Esophagus squamous epithelium (tissue), 5 donors: ENCODE measurements at regions not wholly inside any gene's neighbourhood (a gene's known extent, or its start where the extent isn't known, plus 50 kb on each side); places are given as distances from the start of the nearest gene placed in this dataset.

Source experiments
- DNase-seq: peaks from one replicate; lab custom pipeline; 2025; lab: John Stamatoyannopoulos, UW
- H3K27ac ChIP-seq, 4 donors: fragments of 200-600 bp; sonication (generic); one replicate each; pipeline ENCODE4 v1.5.1; 2016 to 2019; ENCODE audit warnings: mild to moderate bottlenecking in 1 of 4
- H3K27me3 ChIP-seq, 4 donors: fragments of 200-600 bp; sonication (generic); 1 replicate in 3 of 4; 2 replicates in 1 of 4; pipeline versions ENCODE4 v1.5.1 to v1.6.0; 2017 to 2021; ENCODE audit warnings: antibody characterized with exemption in 1 of 4
- H3K36me3 ChIP-seq, 3 donors: fragments of 200-600 bp; sonication (generic); one replicate each; pipeline ENCODE4 v1.5.1; 2016 to 2019
- H3K4me1 ChIP-seq, 3 donors: fragments of 200-600 bp; sonication (generic); one replicate each; pipeline ENCODE4 v1.5.1; 2017 to 2019
- H3K4me3 ChIP-seq, 4 donors: fragments of 200-600 bp; sonication (generic); 1 replicate in 3 of 4; 2 replicates in 1 of 4; pipeline ENCODE4 v1.5.1; 2016 to 2019; ENCODE audit warnings: mild to moderate bottlenecking in 2 of 4, moderate library complexity in 1 of 4
- H3K9me3 ChIP-seq, 3 donors: fragments of 200-600 bp; sonication (generic); one replicate each; pipeline ENCODE4 v1.5.1; 2016 to 2019
- CTCF ChIP-seq, 6 experiments: fragments of 450-650 bp in 4 of 6; fragments of 200-600 bp in 2 of 6; sonication (generic) in 2 of 6; IDR thresholded peaks; one replicate each; pipeline ENCODE4 v1.5.1; 2016 to 2019; ENCODE audit warnings: antibody characterized with exemption in 6 of 6, mild to moderate bottlenecking in 4 of 6, moderate library complexity in 4 of 6
- POLR2A ChIP-seq, 4 donors: fragments of 450-650 bp; IDR thresholded peaks; one replicate each; pipeline ENCODE4 v1.6.1; 2017; ENCODE audit warnings: antibody characterized with exemption in 4 of 4, mild to moderate bottlenecking in 4 of 4, moderate library complexity in 3 of 4
- WGBS, 2 donors: methylation state at CpG; one replicate each; pipeline ENCODE4 v1.1.5; 2018; 5-methylcytosine and 5-hydroxymethylcytosine counted together
- intact Hi-C: fragments of 100-400 bp; cut with DNase I; formaldehyde crosslinking; loops from one replicate; pipeline ENCODE4 v1.15.0; 2022
- donor health status: DM: yes; HTN: yes; CAD: no.

DNA sequence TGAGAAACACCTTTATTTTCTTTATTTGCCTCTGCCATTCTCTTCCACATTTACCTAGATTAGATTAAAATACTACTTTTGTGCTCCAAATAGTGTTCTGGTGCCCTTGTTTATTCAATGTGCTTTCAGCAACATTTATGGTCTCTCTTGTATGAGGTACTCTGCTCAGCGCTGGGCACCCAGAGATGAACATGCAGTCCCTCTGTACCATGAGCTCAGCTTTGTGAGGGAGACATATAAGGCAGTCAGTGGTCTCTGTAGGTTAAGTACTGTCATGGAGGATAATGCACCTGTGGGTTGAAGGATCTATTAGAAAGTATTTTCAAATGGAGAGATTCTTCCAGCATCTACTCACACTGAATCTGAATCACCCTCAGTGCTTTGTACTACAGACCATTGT, 176.5 kb downstream of the TAF11L14 start:
- DNase-seq = no peak
- TF ChIP-seq POLR2A (IDR thresholded peaks at IDR 0.05) = no peak
- no peak for TF ChIP-seq CTCF (IDR thresholded peaks at IDR 0.05)
- H3K4me1 ChIP-seq = peaks cover 0 to 4% (median 0%) of the 10 kb centered on the region in 3 donors
- no peak overlapping the region for H3K4me3 ChIP-seq
- H3K27ac ChIP-seq = no peak overlapping the region
- H3K36me3 ChIP-seq = no peaks in the 10 kb centered on the region
- no peaks in the 10 kb centered on the region for H3K9me3 ChIP-seq
- H3K27me3 ChIP-seq = no peaks in the 10 kb centered on the region
- WGBS, 2 donors = 83 to 100% methylated on average over 1 of the region's 1 CpG
- intact Hi-C loops = no loop called here

DNA sequence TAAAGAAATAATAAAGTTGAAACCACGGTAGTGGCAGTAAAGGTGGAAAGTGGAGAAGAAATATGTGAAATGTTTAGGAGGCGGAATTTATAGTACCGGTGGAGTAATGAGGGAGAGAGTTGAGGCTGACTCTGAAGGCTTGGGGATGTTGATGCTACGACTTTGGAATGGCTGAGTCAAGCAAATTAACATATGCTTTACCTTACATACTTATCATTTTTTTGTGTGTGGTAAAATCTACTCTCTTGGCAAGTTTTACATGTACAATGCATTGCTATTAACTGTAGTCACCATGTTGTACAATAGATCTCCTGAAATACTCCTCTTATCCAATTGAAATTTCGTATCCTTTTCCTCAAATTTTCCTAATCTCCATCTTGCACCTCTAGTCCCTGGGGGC, 179.0 kb downstream of the TAF11L14 start:
- H3K4me3 ChIP-seq = no peak overlapping the region
- WGBS, 2 donors = 74 to 79% methylated on average over 5 of the region's 5 CpGs

DNA sequence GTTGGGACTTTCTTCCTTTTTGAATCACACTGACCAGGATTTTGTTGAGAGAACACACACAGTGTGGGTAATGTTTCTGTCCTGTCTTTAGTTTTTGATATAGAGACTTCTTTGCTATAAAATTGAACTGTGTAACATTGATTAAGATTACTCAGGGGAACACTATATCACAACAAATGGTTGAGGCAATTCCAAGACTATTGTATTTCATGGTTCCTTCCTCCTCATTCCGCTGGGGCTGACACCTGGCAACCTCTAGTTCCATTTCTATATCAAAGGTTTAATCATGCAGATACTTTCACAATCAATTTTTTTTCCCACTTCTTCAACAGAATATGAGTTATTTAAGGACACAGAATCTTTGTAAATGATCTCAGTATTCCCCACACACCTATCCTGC, 182.2 kb downstream of the TAF11L14 start:
- intact Hi-C loops = no loop called here
- TF ChIP-seq POLR2A (IDR thresholded peaks at IDR 0.05) (no peak), CTCF (IDR thresholded peaks at IDR 0.05) (no peak)
- WGBS, 2 donors = 59 to 92% methylated on average over 1 of the region's 1 CpG
- no peak for DNase-seq
- Histone ChIP-seq H3K27me3 (no peaks in the 10 kb centered on the region), H3K36me3 (no peaks in the 10 kb centered on the region), H3K4me3 (no peak overlapping the region), H3K27ac (no peak overlapping the region), H3K9me3 (no peaks in the 10 kb centered on the region), H3K4me1 (no peaks in the 10 kb centered on the region)

More for the DNA sequence above, 179.0 kb downstream of the TAF11L14 start:
- TF ChIP-seq CTCF (IDR thresholded peaks at IDR 0.05) (no peak), POLR2A (IDR thresholded peaks at IDR 0.05) (no peak)
- H3K27ac ChIP-seq = no peak overlapping the region
- no peaks in the 10 kb centered on the region for H3K27me3 ChIP-seq
- no peak for DNase-seq
- intact Hi-C loops = no loop called here
- no peaks in the 10 kb centered on the region for H3K36me3 ChIP-seq
- no peaks in the 10 kb centered on the region for H3K9me3 ChIP-seq
- H3K4me1 ChIP-seq = no peaks in the 10 kb centered on the region

GRCh38 chr5:17816944-17817343, 182.7 kb downstream of the TAF11L14 start:
- DNase-seq = no peak
- Histone ChIP-seq H3K4me3 (no peak overlapping the region), H3K9me3 (no peaks in the 10 kb centered on the region), H3K27me3 (no peaks in the 10 kb centered on the region), H3K4me1 (no peaks in the 10 kb centered on the region), H3K36me3 (no peaks in the 10 kb centered on the region), H3K27ac (no peak overlapping the region)
- no peak for TF ChIP-seq CTCF (IDR thresholded peaks at IDR 0.05)
- TF ChIP-seq POLR2A (IDR thresholded peaks at IDR 0.05) = no peak
- 47 to 62% methylated on average over 2 of the region's 2 CpGs for WGBS, 2 donors
- intact Hi-C loops = no loop called here

GRCh38 chr5:17817990-17818389, 183.7 kb downstream of the TAF11L14 start:
- Histone ChIP-seq H3K9me3 (no peaks in the 10 kb centered on the region), H3K36me3 (no peaks in the 10 kb centered on the region), H3K27ac (no peak overlapping the region), H3K4me1 (no peaks in the 10 kb centered on the region), H3K27me3 (no peaks in the 10 kb centered on the region), H3K4me3 (no peak overlapping the region)
- DNase-seq = no peak
- intact Hi-C loops = no loop called here
- TF ChIP-seq POLR2A (IDR thresholded peaks at IDR 0.05) = no peak
- no peak for TF ChIP-seq CTCF (IDR thresholded peaks at IDR 0.05)
